ENCODE measurements at regions not wholly inside any gene's neighbourhood (a gene's known extent, or its start where the extent isn't known, plus 50 kb on each side); places are given as distances from the start of the nearest gene placed in this dataset.

GRCh38 chr4:43126595-43126994, 234.1 kb downstream of the GRXCR1 start:
- TF ChIP-seq POLR2A (IDR thresholded peaks at IDR 0.05; ENCODE audit: low read depth, low read length) (no peak), POLR2AphosphoS5 (IDR thresholded peaks at IDR 0.05; ENCODE audit: low read depth, low read length) (no peak), TAF1 (IDR thresholded peaks at IDR 0.05; ENCODE audit: borderline replicate concordance, low read depth, low read length) (no peak)

All from GM12892 (cell line).